ENCODE measurements at regions not wholly inside any gene's neighbourhood (a gene's known extent, or its start where the extent isn't known, plus 50 kb on each side); places are given as distances from the start of the nearest gene placed in this dataset. TPM values are rescaled to one million over a fixed set of nuclear protein-coding genes. Genes with fewer than 3 reads are reported as not detected.

GRCh38 chr11:11672101-11672500 is 50.3 kb upstream of the GALNT18 start:
- no peak for TF ChIP-seq CTCF (conservative IDR thresholded peaks at IDR 0.05)
- H3K4me3 Mint-ChIP-seq, result no peak overlapping the region
- no peak overlapping the region for H3K27ac Mint-ChIP-seq
- peaks cover 19% of the 10 kb centered on the region for H3K27me3 Mint-ChIP-seq
- peaks cover 13% of the 10 kb centered on the region for H3K4me1 Mint-ChIP-seq (ENCODE audit: unreplicated experiment)
- H3K36me3 Mint-ChIP-seq, result no peaks in the 10 kb centered on the region
- DNase-seq (ENCODE audit: extremely low spot score, unreplicated experiment), result no peak
- H3K9me3 Mint-ChIP-seq, result no peaks in the 10 kb centered on the region

Small RNAs in the stretch of these regions (microRNA-seq; reads per million reads assigned to microRNA genes)
- not detected for gene MIR8070

All from type B pancreatic cell (in vitro differentiated cells).